ENCODE measurements at regions not wholly inside any gene's neighbourhood (a gene's known extent, or its start where the extent isn't known, plus 50 kb on each side); places are given as distances from the start of the nearest gene placed in this dataset.

- TF ChIP-seq TAF1 (IDR thresholded peaks at IDR 0.05; ENCODE audit: borderline replicate concordance, insufficient read depth, low read length) = no peak
- TF ChIP-seq REST (IDR thresholded peaks at IDR 0.05; ENCODE audit: insufficient read depth in 1 of 2, low read depth in 2 of 2, low read length in 2 of 2) = no peak
- TF ChIP-seq POLR2AphosphoS5 (IDR thresholded peaks at IDR 0.05; ENCODE audit: low read depth, low read length) = no peak
- TF ChIP-seq SIN3A (IDR thresholded peaks at IDR 0.05; ENCODE audit: borderline replicate concordance, insufficient read depth, low read length) = no peak
- no peak for TF ChIP-seq FOXP2 (optimal IDR thresholded peaks at IDR 0.05; ENCODE audit: borderline replicate concordance, extremely low read depth, extremely low read length, insufficient read depth)
Measured at GRCh38 chr2:120892271-120892966, 156.8 kb downstream of the GLI2 start.

GRCh38 chr2:120892967-120893667 lies 157.4 kb downstream of the GLI2 start:
- TF ChIP-seq TAF1 (IDR thresholded peaks at IDR 0.05; ENCODE audit: borderline replicate concordance, insufficient read depth, low read length) = no peak
- TF ChIP-seq SIN3A (IDR thresholded peaks at IDR 0.05; ENCODE audit: borderline replicate concordance, insufficient read depth, low read length) = no peak
- no peak for TF ChIP-seq POLR2AphosphoS5 (IDR thresholded peaks at IDR 0.05; ENCODE audit: low read depth, low read length)
- no peak for TF ChIP-seq REST (IDR thresholded peaks at IDR 0.05; ENCODE audit: insufficient read depth in 1 of 2, low read depth in 2 of 2, low read length in 2 of 2)

- TF ChIP-seq REST (IDR thresholded peaks at IDR 0.05; ENCODE audit: insufficient read depth in 1 of 2, low read depth in 2 of 2, low read length in 2 of 2) (no peak), TAF1 (IDR thresholded peaks at IDR 0.05; ENCODE audit: borderline replicate concordance, insufficient read depth, low read length) (no peak), FOXP2 (optimal IDR thresholded peaks at IDR 0.05; ENCODE audit: borderline replicate concordance, extremely low read depth, extremely low read length, insufficient read depth) (no peak), SIN3A (IDR thresholded peaks at IDR 0.05; ENCODE audit: borderline replicate concordance, insufficient read depth, low read length) (no peak), POLR2AphosphoS5 (IDR thresholded peaks at IDR 0.05; ENCODE audit: low read depth, low read length) (no peak)
Measured at GRCh38 chr2:120893811-120894584, 158.3 kb downstream of the GLI2 start.

DNA sequence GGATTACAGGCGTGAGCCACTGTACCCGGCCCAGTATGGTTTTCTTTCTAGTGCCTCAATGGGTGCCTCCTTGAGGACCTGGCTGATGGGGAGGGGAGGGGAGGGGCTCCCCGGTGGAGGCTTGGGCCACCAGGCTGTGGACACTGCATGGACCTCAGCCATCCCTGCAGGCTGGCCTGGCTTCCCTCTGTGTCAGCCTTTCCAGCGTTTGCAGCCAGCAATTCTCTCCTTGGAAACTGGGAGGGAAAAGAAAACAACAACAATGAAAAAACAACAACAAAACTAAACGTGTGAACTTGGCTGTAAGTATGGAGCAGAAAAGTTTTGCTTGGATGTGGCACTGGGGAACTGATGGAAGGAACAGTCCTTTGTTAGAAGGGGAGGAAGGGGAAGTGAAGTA lies 159.3 kb downstream of the GLI2 start:
- TF ChIP-seq TAF1 (IDR thresholded peaks at IDR 0.05; ENCODE audit: borderline replicate concordance, insufficient read depth, low read length) = no peak
- no peak for TF ChIP-seq FOXP2 (optimal IDR thresholded peaks at IDR 0.05; ENCODE audit: borderline replicate concordance, extremely low read depth, extremely low read length, insufficient read depth)
- TF ChIP-seq REST (IDR thresholded peaks at IDR 0.05; ENCODE audit: insufficient read depth in 1 of 2, low read depth in 2 of 2, low read length in 2 of 2) = no peak
- TF ChIP-seq POLR2AphosphoS5 (IDR thresholded peaks at IDR 0.05; ENCODE audit: low read depth, low read length) = no peak
